GOT3 (cell line): ENCODE measurements at regions not wholly inside any gene's neighbourhood (a gene's known extent, or its start where the extent isn't known, plus 50 kb on each side); places are given as distances from the start of the nearest gene placed in this dataset.
"Not testable (repeated sequence)": the region's sequence is repeated elsewhere in the genome, so short reads cannot be mapped to it uniquely, and the experiment has no call there.

Source experiments
- DNase-seq: peaks from one replicate; lab custom pipeline; 2025; ENCODE audit warnings: mixed read lengths; lab: John Stamatoyannopoulos, UW

DNA sequence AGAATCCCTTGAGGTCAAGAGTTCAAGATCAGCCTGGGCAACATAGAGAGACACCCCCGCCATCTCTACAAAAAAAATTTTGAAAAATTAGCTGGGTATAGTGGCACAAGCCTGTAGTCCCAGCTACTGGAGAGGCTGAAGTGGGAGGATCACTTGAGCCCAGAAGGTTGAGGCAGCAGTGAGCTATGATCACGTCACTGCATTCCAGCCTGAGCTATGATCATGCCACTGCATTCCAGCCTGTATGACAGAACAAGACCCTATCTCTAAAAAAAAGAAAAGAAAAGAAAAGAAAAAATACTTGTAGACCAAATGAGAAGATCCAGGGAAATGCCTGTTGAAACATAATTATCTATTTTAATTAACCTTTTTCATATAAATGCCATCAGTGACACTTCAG, 93.8 kb upstream of the MDM1 start:
- DNase-seq, result no peak

DNA sequence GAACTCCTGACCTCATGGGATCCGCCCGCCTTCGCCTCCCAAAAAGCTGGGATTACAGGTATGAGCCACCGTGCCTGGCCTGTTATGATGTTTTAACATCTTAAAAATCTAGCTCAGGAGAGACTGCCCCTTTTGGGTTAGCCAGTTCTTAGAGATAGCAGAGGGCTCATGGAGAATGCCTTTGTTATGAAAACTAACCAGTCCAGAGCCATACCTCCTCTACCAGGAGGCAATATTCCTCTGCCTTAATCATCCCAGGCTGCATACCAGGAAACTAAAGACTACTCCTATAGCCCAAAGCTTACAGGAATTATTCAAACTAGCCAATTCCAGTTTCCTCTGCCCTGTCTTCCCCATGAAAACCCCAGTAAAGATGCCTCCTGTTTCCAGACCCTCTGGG, 96.0 kb upstream of the MDM1 start:
- no peak for DNase-seq

DNA sequence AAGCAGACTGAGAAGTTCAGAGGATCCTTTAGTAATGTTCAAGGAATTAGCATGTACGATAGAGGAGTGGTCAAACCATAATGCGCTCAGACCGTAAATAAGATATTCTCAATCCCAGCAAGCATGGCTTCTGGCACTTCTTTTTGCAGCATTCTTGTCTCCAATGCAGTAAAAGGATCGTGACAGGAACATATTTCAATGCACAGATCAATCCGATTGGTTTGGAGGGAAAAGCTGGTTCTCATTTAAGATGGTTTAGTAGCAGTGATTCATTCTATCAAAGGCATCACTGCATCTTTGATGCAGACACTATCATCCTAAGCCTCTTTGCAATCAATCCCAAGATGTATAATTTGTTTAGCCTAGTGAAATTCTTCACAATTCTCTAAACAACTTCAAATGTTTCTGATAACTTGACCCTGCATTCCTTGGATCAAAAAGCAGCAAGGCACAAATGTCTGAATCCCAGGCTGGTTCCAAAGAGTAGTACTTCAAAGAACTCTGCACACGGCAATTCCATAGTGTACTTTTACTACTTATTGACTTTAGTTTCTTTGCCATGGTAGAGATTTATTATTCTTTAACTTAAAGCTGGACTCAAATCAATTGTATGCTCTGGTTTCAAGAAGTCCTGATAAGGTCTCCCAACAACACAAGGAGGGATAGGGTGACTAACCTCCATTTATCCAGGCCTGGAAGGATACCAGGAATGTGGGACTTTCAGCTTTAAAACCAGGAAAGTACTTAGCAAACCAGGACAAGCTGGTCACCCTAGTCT, 96.8 kb upstream of the MDM1 start:
- no peak for DNase-seq

DNA sequence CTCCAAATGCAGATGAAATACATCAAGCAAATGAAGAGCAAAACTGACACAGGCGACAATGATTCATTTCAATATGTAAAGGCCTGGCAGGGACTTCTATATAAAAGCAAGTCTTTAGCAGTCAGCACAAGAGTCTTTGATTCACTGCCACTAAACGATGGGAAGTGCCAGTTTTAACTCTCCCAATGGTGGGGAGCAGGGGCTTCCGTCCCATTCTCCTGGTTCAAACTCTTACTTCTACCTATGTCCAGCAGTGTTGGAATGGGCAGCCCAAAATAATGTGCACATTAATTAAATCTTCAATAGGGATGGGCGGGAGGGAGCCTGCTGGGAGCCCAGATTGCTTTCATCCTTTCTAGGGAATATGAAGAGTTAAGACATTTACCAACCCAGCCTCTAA, 97.5 kb upstream of the MDM1 start:
- no peak for DNase-seq

DNA sequence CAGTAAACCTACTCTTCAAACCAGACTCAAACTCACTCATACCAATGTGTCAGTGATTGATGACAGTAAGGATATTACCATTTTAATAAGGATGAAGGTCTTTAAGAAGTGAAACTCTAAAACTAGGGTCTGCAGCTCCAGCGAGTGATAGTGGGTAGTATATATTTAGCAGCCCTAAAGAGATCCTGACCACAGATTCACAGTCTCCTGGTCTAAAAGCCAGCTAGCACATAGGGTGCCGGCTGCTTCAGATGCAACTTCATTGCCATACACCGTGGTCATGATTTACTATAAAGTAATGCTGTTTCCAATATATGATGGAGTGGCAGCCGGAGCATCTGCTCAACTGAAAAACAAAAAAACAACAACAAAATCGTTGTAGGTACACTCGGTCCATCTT, 99.6 kb upstream of the MDM1 start:
- DNase-seq, result no peak

DNA sequence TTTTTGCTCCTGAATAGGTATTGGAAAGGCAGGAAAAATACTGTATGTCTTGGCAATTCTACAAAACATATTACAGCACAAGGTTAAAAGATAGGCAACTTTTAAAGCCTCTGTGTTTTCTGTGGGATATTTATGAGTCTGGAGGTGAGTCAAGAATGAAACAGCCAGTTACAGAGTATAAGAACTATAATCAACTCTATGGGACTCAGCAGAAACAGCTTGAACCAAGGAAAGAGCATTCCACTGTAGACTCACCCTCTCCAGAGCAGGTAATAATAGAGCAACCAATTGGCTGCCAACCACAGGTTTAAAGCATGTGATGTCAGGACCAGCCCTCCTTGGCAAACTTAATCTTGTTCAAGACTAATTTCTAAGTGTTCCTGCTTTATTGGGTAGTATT, 100.5 kb upstream of the MDM1 start:
- no peak for DNase-seq

DNA sequence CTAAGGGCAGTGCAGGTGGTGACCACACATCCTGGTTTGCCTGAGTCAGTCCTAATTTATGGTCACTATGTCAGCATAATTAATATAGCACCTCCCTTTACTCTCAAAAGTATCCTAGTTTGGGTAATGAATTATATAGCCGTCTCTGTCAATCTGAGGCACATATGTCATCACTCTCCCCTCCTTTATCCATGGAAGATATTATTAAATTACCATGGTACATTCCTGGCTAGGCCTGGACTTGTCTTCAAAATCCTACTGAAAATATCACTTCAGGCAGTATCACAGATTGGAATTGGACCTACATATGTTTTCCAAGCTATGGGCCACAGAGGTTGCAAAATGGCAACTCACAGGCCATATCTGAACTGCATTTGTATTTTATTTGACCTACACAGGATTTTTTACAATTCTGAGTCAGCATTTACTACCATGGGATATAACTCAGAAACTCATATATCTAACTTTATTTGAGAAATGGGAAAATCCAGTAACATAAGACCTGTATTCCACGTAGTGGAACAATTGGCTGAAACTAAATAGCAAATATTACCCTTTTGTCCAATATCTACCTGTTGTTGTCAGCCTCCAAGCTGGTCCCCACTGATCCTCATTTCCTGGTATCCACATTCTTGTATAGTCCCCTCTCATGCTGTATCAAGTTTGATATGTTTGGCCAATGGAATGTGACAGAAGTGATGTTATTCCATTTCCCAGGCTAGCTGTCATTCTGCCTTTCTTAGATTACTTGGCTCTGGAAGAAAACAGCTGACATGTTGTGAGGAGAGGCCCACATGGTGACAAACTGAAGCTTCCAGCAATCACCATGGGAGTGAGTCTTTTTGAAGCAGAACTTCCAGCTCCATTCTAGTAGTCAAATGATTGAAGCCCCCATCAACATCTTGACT, 102.5 kb upstream of the MDM1 start:
- DNase-seq, result no peak

DNA sequence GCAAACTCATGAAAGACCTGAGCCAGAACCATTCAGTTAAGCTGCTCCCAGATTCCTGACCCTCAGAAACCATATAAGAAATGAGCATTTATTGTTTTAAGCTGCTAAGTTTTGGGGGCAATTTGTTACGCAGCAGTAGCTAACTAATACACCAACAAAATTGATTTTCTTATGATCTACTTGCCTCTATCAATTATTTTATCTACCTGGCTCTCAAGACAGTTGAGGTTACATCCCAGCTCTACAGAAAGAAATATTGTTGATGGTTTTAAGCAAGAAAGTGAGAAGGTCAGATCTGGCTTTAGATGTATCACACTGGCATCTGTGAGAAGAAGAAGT, 103.1 kb upstream of the MDM1 start:
- DNase-seq, result no peak

DNA sequence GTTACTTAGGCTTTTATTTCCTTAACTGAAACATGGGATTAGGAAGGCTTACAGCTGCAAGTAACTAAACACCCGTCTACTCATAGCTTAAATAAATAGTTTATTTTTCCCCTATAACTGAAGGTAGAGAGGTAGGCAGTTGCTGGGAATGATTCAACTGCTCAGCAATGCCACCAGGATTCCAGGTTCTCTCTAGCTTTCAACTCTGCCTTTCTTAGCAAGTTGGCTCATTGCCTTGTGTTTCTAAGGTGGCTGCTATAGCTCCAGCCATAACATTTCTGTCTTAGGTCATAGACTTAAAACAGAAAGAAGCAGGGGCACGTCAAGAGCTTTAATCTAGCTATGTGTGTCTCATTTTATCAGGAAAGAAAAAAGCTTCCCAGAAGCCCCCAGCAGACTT, 103.7 kb upstream of the MDM1 start:
- DNase-seq, result no peak

DNA sequence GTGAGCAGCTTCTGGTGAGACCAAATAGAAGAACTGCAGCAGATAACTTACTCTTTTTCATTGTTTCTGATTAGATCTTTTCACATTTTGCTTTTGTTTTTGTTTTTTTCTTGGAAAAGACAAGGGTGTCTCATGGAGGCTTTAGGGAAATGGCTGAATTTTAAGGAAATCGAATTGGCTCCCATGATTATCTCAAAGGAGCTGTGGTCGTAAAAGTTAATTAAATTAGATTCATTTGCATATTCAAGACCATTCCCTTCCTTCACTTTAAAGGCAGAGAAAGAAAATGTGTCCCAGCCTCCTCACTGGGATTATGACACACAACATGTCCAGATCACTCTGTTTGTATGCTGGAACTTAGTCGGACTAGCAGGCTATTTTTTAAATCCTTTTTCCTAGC, 106.4 kb upstream of the MDM1 start:
- DNase-seq, result no peak

DNA sequence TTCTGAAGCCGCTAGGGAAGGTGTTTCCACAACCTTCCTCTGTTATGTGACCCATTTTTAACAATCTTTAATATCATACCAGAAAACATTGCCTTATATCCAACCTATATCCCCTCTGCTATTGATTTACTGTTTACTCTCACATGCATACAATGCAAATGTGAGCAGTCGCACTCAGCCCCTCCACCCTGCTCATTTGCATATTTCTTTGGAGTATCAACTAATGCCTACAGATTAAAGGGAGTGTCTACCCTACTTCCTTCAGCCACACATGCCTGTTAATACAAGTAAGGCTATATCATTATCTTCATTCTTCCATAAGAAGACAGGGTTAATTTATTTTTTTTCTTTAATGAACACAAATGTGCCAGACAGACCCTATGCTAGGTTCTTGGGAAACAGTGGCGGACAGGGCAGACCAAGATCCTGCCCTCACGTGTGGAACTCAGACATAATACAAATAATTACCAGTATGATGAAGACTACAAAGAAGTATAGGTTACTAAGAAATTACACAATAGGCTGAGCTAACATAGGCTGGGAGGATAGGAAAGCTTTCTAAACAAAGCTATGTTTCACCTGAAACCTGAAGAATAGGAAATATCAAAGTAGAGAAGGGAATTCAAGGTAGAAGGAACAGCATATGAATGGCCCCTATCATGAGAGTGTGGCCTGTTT, 107.3 kb upstream of the MDM1 start:
- no peak for DNase-seq

DNA sequence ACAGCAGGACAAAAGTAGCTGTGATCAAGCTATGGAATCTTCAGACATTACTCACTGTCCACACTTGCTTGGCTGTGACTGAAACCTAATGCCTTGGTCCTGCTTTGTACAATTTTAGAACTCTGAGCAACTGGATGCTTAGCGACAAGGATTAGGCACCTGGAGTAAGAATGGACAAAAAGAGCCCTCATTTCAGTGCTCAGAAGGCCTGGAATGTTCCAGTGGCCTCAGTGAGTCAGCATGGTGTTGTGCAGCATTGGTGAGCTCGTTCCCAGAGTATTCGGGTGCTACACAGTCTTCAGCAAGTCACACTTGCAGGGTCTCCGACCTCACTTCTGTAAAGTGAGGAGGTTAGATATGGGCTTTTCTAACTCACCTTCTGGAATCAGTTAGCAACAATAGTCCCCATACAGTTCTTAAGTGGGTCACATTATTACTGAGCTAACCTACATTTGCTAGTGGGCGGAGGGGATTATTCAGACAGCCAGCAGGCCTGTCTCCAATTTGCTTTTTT, 108.0 kb upstream of the MDM1 start:
- DNase-seq, result no peak

DNA sequence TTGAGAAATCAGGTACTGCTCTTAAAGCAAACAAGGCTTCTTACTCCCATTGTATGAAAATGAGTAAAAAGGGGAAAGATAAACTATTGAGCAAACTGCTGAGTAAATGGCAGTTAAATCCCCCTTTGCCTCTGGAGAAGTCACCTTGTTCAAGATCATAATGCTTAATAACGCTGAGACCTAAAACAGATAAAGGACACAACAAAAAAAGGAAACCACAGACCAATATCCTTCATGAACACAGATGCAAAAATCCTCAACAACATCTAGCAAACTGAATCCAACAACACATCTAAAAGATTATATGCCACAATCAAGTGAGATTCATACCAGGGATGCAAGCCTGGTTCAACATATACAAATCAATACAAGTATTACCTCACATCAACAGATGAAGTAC, 109.0 kb upstream of the MDM1 start:
- no peak for DNase-seq

DNA sequence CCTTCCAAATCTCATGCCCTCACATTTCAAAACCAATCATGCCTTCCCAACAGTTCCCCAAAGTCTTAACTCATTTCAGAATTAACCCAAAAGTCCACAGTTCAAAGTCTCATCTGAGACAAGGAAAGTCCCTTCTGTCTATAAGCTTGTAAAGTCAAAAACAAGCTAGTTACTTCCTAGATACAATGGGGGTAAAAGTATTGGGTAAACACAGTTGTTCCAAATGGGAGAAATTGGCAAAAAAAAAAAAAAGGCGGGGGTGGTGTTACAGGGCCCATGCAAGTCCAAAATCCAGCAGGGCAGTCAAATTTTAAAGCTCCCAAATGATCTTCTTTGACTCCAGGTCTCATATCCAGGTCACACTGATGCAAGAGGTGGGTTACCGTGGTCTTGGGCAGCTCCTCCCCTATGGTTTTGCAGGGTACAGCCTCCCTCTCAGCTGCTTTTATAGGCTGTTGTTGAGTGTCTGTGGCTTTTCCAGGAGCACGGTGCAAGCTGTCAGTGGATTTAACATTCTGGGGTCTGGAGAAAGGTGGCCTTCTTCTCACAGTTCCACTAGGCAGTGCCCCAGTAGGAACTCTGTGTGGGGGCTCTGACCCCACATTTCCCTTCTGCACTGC, 110.3 kb upstream of the MDM1 start:
- not testable (repeated sequence) for DNase-seq

DNA sequence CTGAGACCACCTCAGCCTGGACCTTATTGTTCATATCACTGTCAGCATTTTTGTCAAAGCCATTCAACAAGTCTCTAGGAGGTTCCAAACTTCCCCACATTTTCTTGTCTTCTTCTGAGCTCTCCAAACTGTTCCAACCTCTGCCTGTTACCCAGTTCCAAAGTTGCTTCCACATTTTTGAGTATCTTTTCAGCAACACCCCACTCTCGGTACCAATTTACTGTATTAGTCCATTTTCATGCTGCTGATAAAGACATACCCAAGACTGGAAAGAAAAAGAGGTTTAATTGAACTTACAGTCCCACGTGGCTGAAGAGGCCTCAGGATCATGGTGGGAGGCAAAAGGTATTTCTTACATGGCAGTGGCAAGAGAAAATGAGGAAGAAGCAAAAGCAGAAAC, 111.5 kb upstream of the MDM1 start:
- not testable (repeated sequence) for DNase-seq

DNA sequence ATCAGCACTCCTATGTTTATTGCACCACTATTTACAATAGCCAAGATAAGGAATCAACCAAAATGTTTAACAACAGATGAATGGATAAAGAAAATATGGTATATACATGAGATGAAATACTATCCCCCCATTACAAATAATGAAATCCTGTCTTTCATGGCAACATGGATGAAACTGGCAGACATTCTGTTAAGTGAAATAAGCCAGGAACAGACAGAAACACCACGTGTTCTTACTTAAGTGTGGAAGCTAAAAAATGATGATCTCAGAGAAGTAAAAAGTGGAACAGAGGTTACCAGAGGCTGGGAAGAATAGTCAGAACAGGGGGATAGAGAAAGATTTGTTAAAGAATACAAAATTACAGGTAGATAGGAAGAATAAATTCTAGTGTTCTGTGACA, 113.7 kb upstream of the MDM1 start:
- no peak for DNase-seq

DNA sequence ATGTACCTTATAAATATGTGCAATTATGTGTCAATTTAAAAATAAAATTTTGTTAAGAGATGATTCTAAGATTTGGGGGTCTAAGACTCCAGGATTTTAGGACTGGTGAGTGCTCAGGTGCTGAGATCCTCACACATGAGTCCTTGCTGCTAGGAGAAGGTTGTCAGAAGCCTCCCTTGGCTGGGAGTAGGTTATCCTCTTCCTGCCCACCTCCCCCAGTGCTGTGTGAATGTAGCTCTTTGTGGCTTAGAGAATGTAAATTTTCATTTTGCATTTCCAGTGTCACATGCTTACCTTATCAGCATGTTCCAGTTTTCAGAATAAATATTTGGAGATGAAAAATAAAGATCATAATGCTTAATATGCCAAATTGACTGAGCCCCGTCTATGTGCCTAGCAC, 114.2 kb upstream of the MDM1 start:
- DNase-seq, result no peak

DNA sequence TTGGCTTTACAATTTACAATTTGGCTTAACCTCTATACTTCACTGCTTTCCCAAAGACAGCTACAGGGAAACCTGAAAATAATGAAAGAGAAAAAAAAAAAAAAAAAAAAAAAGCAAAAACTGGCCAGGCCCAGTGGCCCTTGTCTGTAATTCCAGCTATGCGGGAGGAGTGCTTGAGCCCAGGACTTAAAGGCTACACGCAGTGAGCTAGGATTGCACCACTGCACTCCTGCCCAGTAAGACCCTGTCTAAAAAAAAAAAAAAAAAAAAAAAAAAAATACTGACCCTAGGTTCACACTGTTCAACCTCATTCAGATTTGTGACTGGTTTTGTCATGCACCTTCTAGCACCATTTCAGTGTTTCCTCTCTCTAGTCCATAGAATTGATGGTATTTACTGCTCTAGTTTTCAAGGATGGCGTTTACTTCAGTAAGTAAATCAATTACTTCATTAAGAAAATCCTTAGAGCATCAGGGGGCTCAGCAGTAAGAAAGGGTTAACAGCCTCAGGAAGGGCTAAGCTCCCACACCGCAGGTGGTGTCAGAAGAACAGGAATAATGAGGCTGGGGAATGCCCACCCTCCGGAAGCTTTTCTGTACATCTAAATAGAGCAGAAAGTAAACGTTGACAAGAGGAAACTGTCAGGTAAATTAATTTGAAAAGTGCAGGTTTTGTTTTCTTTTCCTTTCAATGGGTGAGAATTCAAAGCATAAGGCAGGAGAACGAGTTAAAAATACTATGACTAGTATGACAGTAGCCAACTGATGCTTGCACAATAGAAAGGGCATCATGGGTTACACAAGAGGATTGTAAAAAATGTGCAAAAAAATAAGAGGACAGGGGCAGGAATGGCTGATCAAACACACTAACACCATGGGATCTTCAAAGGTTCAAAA, 115.0 kb upstream of the MDM1 start:
- no peak for DNase-seq

DNA sequence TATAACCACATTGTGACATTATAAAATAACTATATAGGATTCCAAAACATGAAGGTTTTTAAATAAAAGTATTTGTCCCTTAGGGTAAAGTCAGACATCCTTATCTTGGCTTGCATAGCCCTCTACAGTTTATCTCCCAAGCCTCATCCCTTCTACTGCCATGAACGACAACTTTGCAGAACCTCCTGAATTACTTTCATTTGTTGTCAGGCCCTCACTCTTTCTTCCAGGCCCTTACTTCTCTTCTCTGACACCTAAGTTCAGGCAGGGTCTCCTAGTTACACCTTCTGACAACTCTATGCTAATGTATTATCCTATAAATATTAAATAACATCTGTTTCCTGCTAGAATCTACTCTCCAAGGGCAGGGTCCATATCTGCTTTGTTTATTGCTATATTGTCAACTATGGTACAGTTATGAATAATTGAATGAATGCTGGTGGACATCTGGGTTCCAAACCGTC, 115.7 kb upstream of the MDM1 start:
- DNase-seq, result no peak

DNA sequence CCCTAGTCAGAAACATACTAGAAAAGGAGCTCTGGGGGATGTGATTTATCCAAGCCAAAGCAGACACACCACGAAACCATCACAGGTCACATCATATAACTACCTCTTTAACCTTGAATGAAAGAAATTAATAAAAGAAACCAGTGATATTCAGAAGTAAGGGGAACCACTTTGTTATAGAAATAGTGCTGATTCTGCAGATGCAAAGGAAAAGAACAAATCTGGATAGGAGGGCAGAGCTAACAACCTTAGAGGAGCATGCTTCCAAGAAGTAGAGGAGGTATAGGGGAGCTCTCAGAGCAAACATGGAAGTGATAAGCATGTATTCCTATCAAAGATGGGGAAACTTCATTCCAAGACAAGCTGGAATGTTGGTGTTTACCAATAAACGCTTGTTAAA, 117.0 kb upstream of the MDM1 start:
- no peak for DNase-seq

DNA sequence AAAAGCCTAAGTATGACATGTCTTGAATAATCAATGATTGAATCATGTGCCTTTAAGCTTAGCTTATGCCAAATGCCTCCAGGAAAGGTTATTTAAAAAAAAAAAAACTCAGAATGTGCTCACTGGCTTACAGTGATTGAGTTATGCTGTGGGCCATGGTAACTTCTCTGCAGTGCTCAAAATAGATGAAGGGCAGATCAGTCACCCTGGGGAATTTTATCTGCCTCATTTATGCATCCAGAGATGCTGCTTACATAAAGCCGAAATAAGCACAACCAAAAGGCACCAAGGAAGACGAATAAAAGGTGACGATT, 118.7 kb upstream of the MDM1 start:
- no peak for DNase-seq
